GM12878 (cell line): ENCODE measurements at regions not wholly inside any gene's neighbourhood (a gene's known extent, or its start where the extent isn't known, plus 50 kb on each side); places are given as distances from the start of the nearest gene placed in this dataset.

Experiments used
- EZH2 ChIP-seq: IDR thresholded peaks from 2 replicates; pipeline ENCODE4 v1.6.1; 2012; ENCODE audit warnings: low read depth, mild to moderate bottlenecking, control low read depth, inconsistent platforms, low read length, borderline replicate concordance; ENCODE audit not compliant: control insufficient read depth
- POLR2A ChIP-seq: IDR thresholded peaks from 2 replicates; pipeline ENCODE4 v1.6.1; 2011; ENCODE audit warnings: low read depth, mild to moderate bottlenecking, low read length
- POLR2AphosphoS5 ChIP-seq: IDR thresholded peaks from 2 replicates; pipeline ENCODE4 v1.6.1; 2011; ENCODE audit warnings: mild to moderate bottlenecking, low read length, inconsistent platforms
- RBBP5 ChIP-seq: fragments of 200-600 bp; sonication (generic); conservative IDR thresholded peaks from 2 replicates; pipeline ENCODE4 v1.6.1; 2016
- STAT1 ChIP-seq: fragments of 450-650 bp; conservative IDR thresholded peaks from 2 replicates; pipeline ENCODE4 v1.6.1; 2014; ENCODE audit warnings: antibody characterized with exemption, mild to moderate bottlenecking
- TAF1 ChIP-seq: IDR thresholded peaks from 2 replicates; pipeline ENCODE4 v1.6.1; 2011; ENCODE audit warnings: mild to moderate bottlenecking, low read depth, low read length, borderline replicate concordance
- TCF3 ChIP-seq: IDR thresholded peaks from 2 replicates; pipeline ENCODE4 v1.6.1; 2012; ENCODE audit warnings: low read depth, mild to moderate bottlenecking, low read length, borderline replicate concordance; ENCODE audit not compliant: insufficient read depth
- ZNF384 ChIP-seq: IDR thresholded peaks from 2 replicates; pipeline ENCODE4 v1.6.1; 2012; ENCODE audit warnings: low read depth, mild to moderate bottlenecking, low read length, improper control_type of control experiment, borderline replicate concordance
- TF ChIP-seq, protein P1 (sequence below), 3 experiments: IDR thresholded peaks in 2 of 3; conservative IDR thresholded peaks in 1 of 3; 2 replicates each; pipeline ENCODE4 v1.5.1; 2011; ENCODE audit warnings: low read depth in 3 of 3, low read length in 3 of 3, mild to moderate bottlenecking in 3 of 3, control low read depth in 2 of 3, moderate library complexity in 2 of 3, inconsistent platforms in 1 of 3, mixed read lengths in 1 of 3; ENCODE audit not compliant: control insufficient read depth in 2 of 3, insufficient read depth in 1 of 3; ENCODE audit errors: extremely low read depth in 1 of 3
- TF ChIP-seq, protein P2 (sequence below): IDR thresholded peaks from 2 replicates; pipeline ENCODE4 v1.6.1; 2012; ENCODE audit warnings: low read length, inconsistent platforms
- TF ChIP-seq, protein P3 (sequence below): IDR thresholded peaks from 2 replicates; pipeline ENCODE4 v1.6.1; 2012; ENCODE audit warnings: low read depth, low read length, improper control_type of control experiment
- TF ChIP-seq, protein P4 (sequence below): fragments of 450-650 bp; IDR thresholded peaks from 2 replicates; pipeline ENCODE4 v1.6.1; 2014; ENCODE audit warnings: mild to moderate bottlenecking

DNA sequence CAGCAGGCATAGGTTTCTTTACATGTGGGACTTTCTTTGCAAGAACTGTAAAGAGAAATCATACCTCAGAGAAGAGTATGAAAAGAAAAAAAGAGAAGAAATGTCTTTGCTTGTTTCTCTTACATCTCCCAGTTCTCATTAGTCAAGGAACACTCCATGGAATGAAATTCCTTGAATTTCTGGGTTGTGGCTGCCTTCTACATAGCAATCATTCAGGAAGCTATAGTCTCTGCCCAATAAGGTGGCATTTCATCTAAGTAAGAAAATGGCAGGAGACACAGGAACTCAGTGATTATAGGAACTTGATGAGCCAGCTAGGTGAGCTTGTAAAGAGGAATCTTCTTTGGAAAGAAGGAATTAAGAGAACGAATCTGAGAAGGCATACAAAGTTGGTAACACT lies 197.0 kb upstream of the FKBP1C start:
- TF ChIP-seq RBBP5: no peak
- TF ChIP-seq, protein P1, sequence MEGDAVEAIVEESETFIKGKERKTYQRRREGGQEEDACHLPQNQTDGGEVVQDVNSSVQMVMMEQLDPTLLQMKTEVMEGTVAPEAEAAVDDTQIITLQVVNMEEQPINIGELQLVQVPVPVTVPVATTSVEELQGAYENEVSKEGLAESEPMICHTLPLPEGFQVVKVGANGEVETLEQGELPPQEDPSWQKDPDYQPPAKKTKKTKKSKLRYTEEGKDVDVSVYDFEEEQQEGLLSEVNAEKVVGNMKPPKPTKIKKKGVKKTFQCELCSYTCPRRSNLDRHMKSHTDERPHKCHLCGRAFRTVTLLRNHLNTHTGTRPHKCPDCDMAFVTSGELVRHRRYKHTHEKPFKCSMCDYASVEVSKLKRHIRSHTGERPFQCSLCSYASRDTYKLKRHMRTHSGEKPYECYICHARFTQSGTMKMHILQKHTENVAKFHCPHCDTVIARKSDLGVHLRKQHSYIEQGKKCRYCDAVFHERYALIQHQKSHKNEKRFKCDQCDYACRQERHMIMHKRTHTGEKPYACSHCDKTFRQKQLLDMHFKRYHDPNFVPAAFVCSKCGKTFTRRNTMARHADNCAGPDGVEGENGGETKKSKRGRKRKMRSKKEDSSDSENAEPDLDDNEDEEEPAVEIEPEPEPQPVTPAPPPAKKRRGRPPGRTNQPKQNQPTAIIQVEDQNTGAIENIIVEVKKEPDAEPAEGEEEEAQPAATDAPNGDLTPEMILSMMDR (IDR thresholded peaks at IDR 0.05 in 2 of 3, conservative IDR thresholded peaks at IDR 0.05 in 1 of 3; ENCODE audit: control insufficient read depth in 2 of 3, extremely low read depth in 1 of 3, insufficient read depth in 1 of 3, low read depth in 3 of 3, low read length in 3 of 3): no peak
- TF ChIP-seq POLR2AphosphoS5: no peak
- TF ChIP-seq TCF3: no peak
- TF ChIP-seq, protein P2, sequence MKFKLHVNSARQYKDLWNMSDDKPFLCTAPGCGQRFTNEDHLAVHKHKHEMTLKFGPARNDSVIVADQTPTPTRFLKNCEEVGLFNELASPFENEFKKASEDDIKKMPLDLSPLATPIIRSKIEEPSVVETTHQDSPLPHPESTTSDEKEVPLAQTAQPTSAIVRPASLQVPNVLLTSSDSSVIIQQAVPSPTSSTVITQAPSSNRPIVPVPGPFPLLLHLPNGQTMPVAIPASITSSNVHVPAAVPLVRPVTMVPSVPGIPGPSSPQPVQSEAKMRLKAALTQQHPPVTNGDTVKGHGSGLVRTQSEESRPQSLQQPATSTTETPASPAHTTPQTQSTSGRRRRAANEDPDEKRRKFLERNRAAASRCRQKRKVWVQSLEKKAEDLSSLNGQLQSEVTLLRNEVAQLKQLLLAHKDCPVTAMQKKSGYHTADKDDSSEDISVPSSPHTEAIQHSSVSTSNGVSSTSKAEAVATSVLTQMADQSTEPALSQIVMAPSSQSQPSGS: no peak
- TF ChIP-seq TAF1: no peak
- TF ChIP-seq, protein P3, sequence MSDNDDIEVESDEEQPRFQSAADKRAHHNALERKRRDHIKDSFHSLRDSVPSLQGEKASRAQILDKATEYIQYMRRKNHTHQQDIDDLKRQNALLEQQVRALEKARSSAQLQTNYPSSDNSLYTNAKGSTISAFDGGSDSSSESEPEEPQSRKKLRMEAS: no peak
- TF ChIP-seq EZH2: no peak
- TF ChIP-seq, protein P4, sequence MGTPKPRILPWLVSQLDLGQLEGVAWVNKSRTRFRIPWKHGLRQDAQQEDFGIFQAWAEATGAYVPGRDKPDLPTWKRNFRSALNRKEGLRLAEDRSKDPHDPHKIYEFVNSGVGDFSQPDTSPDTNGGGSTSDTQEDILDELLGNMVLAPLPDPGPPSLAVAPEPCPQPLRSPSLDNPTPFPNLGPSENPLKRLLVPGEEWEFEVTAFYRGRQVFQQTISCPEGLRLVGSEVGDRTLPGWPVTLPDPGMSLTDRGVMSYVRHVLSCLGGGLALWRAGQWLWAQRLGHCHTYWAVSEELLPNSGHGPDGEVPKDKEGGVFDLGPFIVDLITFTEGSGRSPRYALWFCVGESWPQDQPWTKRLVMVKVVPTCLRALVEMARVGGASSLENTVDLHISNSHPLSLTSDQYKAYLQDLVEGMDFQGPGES: no peak
- TF ChIP-seq ZNF384: no peak
- no peak for TF ChIP-seq POLR2A
- TF ChIP-seq STAT1: no peak
